ENCODE measurements at regions not wholly inside any gene's neighbourhood (a gene's known extent, or its start where the extent isn't known, plus 50 kb on each side); places are given as distances from the start of the nearest gene placed in this dataset.
A peak's percentile ranks its signal among the peaks of the same experiment; 100 is the strongest.

GRCh38 chr7:17183630-17184328 lies 114.7 kb upstream of the AHR start:
- DNase-seq: peak; percentile 33

- peak; percentile 6 for DNase-seq
Measured at GRCh38 chr7:17184805-17185689, 113.4 kb upstream of the AHR start.

- DNase-seq: peak; percentile 73
Measured at GRCh38 chr7:17185690-17186070, 112.8 kb upstream of the AHR start.

GRCh38 chr7:17186745-17187530 lies 111.5 kb upstream of the AHR start:
- no peak for DNase-seq

- DNase-seq: no peak
Measured at GRCh38 chr7:17194656-17195055, 103.8 kb upstream of the AHR start.

- no peak for DNase-seq
Measured at GRCh38 chr7:17195576-17195975, 102.9 kb upstream of the AHR start.

GRCh38 chr7:17205910-17206309 lies 92.5 kb upstream of the AHR start:
- no peak for DNase-seq

- DNase-seq: no peak
Measured at GRCh38 chr7:17206349-17206905, 92.0 kb upstream of the AHR start.

GRCh38 chr7:17207220-17207619 lies 91.2 kb upstream of the AHR start:
- peak; percentile 13 for DNase-seq

- DNase-seq: no peak
Measured at GRCh38 chr7:17209101-17209500, 89.4 kb upstream of the AHR start.

GRCh38 chr7:17211307-17211836 lies 87.1 kb upstream of the AHR start:
- DNase-seq: no peak

- DNase-seq: no peak
Measured at GRCh38 chr7:17212188-17212587, 86.3 kb upstream of the AHR start.

- no peak for DNase-seq
Measured at GRCh38 chr7:17227766-17228490, 70.5 kb upstream of the AHR start.

- DNase-seq: no peak
Measured at GRCh38 chr7:17229228-17229627, 69.2 kb upstream of the AHR start.

GRCh38 chr7:17230099-17230807 lies 68.2 kb upstream of the AHR start:
- no peak for DNase-seq

GRCh38 chr7:17233603-17234002 lies 64.8 kb upstream of the AHR start:
- DNase-seq: peak; percentile 38

- DNase-seq: no peak
Measured at GRCh38 chr7:17234030-17234397, 64.4 kb upstream of the AHR start.

GRCh38 chr7:17234398-17235031 lies 63.9 kb upstream of the AHR start:
- peak; percentile 90 for DNase-seq

- no peak for DNase-seq
Measured at GRCh38 chr7:17236171-17236570, 62.3 kb upstream of the AHR start.

GRCh38 chr7:17236603-17237002 lies 61.8 kb upstream of the AHR start:
- peak; percentile 55 for DNase-seq

- DNase-seq: no peak
Measured at GRCh38 chr7:17239046-17239445, 59.4 kb upstream of the AHR start.

All from fibroblast of skin of scalp (primary cell).